ENCODE measurements at regions not wholly inside any gene's neighbourhood (a gene's known extent, or its start where the extent isn't known, plus 50 kb on each side); places are given as distances from the start of the nearest gene placed in this dataset.

- no peak for TF ChIP-seq POLR2A (IDR thresholded peaks at IDR 0.05; ENCODE audit: low read length)
- no peak for TF ChIP-seq GATA1 (IDR thresholded peaks at IDR 0.05; ENCODE audit: low read depth, low read length)
These were observed 108.1 kb upstream of the ERCC4 start for GRCh38 chr16:13811834-13812233.

Measured in erythroblast (primary cell).